Brain microvascular endothelial cell (primary cell): ENCODE measurements at regions not wholly inside any gene's neighbourhood (a gene's known extent, or its start where the extent isn't known, plus 50 kb on each side); places are given as distances from the start of the nearest gene placed in this dataset.

Experiments used
- DNase-seq: peaks from one replicate; pipeline ENCODE4 v3.0.0-alpha.2; 2020
- H3K27ac ChIP-seq: fragments of 250-450 bp; sonication (Bioruptor Pico); 2 replicates; pipeline ENCODE4 v1.5.1; 2020; ENCODE audit warnings: mild to moderate bottlenecking, moderate library complexity
- H3K27me3 ChIP-seq: fragments of 250-450 bp; sonication (Bioruptor Pico); replicated peaks from 2 replicates; pipeline ENCODE4 v1.5.1; 2020; ENCODE audit warnings: mild to moderate bottlenecking
- H3K36me3 ChIP-seq: fragments of 250-450 bp; sonication (Bioruptor Pico); replicated peaks from 2 replicates; pipeline ENCODE4 v1.5.1; 2020; ENCODE audit warnings: mild to moderate bottlenecking
- H3K4me3 ChIP-seq: 2 replicates; pipeline ENCODE4 v1.5.1; 2011; ENCODE audit warnings: low read depth, mild to moderate bottlenecking, control low read depth, low read length, moderate library complexity
- CTCF ChIP-seq: IDR thresholded peaks from 2 replicates; pipeline ENCODE4 v1.5.1; 2011; ENCODE audit warnings: low read depth, mild to moderate bottlenecking, moderate library complexity, low read length, control low read depth, inconsistent platforms; ENCODE audit errors: missing control alignments
- in situ Hi-C: cut with HindIII; loops from 2 replicates; pipeline ENCODE4 v1.10.0; 2017; ENCODE audit warnings: low sequenced_read_pairs, low pct_ligation_motif_present

- TF ChIP-seq CTCF: no peak
- in situ Hi-C loops: no loop called here
- Histone ChIP-seq H3K27me3 (no peaks in the 10 kb centered on the region), H3K4me3 (no peak overlapping the region), H3K27ac (no peak overlapping the region), H3K36me3 (no peaks in the 10 kb centered on the region)
- DNase-seq: no peak
These were observed 113.1 kb upstream of the ID2 start for GRCh38 chr2:8568543-8569302.

- no peaks in the 10 kb centered on the region for H3K36me3 ChIP-seq
- TF ChIP-seq CTCF: no peak
- no peak overlapping the region for H3K4me3 ChIP-seq
- in situ Hi-C loops: no loop called here
- H3K27ac ChIP-seq: no peak overlapping the region
- H3K27me3 ChIP-seq: no peaks in the 10 kb centered on the region
- no peak for DNase-seq
These were observed 112.4 kb upstream of the ID2 start for GRCh38 chr2:8569332-8569930.

DNA sequence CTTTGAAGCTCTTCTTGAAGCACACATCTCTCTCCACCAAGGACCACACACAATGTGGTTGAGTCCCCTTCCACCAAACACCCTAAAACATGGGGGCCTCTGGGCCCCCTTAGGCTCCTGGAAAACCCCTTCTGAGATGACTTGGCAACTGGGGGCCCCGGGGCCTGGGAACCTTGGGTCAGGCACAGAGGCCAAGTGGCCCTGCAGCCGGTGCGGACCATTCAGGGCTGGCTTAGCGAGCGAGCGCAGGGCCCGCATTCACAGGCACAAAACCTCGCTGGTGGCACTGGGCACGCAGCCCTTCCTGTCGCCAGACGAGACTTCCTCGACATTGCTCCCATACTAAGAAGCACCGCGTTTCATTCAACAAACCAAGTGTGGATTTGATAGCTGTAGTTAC is 111.2 kb upstream of the ID2 start:
- DNase-seq: no peak
- no peak overlapping the region for H3K27ac ChIP-seq
- H3K27me3 ChIP-seq: no peaks in the 10 kb centered on the region
- no peak overlapping the region for H3K4me3 ChIP-seq
- in situ Hi-C loops: no loop called here
- no peaks in the 10 kb centered on the region for H3K36me3 ChIP-seq
- TF ChIP-seq CTCF: no peak

DNA sequence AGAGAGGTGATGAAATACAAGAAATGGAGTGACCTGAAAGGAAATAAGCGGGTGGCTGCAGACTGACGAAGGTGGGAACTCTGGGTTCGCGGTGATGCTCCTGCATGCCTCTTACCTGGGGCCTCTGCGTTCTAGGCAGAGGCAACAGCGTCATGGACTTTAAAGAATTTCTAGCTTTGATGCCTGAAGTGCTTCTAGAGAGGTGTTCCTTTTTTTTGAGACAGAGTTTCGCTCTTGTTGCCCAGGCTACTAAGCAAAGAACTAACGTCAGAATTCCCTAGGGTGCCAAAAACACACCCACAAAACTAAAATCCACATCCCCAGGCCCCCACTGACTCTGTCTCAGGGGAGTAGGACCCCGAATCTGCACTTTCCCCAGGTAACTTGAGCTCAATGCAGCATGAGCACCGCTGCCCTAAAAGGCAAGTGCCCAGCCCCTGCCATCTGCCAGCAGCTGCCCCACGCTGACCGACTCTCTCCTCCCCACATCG is 110.5 kb upstream of the ID2 start:
- no peak for TF ChIP-seq CTCF

GRCh38 chr2:8571792-8572499 is 109.9 kb upstream of the ID2 start:
- H3K27ac ChIP-seq: no peak overlapping the region
- H3K27me3 ChIP-seq: no peaks in the 10 kb centered on the region
- no peak overlapping the region for H3K4me3 ChIP-seq
- DNase-seq: no peak
- in situ Hi-C loops: no loop called here
- no peaks in the 10 kb centered on the region for H3K36me3 ChIP-seq
- no peak for TF ChIP-seq CTCF

More for the DNA sequence above, 110.5 kb upstream of the ID2 start:
- Histone ChIP-seq H3K36me3 (no peaks in the 10 kb centered on the region), H3K27me3 (no peaks in the 10 kb centered on the region), H3K4me3 (no peak overlapping the region), H3K27ac (no peak overlapping the region)
- in situ Hi-C loops: no loop called here
- no peak for DNase-seq
